Stimulated activated naive CD8-positive, alpha-beta T cell treated with anti-CD3 and anti-CD28 coated beads, Interleukin-15, Interleukin-2, amounts not matched to agents 100 ng/mL and 50 ng/mL, for 24 hours (primary cell): ENCODE measurements at regions not wholly inside any gene's neighbourhood (a gene's known extent, or its start where the extent isn't known, plus 50 kb on each side); places are given as distances from the start of the nearest gene placed in this dataset.
"Not testable (repeated sequence)": the region's sequence is repeated elsewhere in the genome, so short reads cannot be mapped to it uniquely, and the experiment has no call there.

ENCODE experiments used
- H3K27ac Mint-ChIP-seq: one replicate; pipeline ENCODE4 v1.8.0; 2021; ENCODE audit warnings: mild to moderate bottlenecking, mixed read lengths
- H3K27me3 Mint-ChIP-seq: one replicate; pipeline ENCODE4 v1.8.0; 2021; ENCODE audit warnings: mixed read lengths
- H3K36me3 Mint-ChIP-seq: one replicate; pipeline ENCODE4 v1.8.0; 2021; ENCODE audit warnings: low read depth, mixed read lengths
- H3K4me1 Mint-ChIP-seq: one replicate; pipeline ENCODE4 v1.8.0; 2021; ENCODE audit warnings: low read depth, mixed read lengths
- H3K4me3 Mint-ChIP-seq: one replicate; pipeline ENCODE4 v1.8.0; 2021; ENCODE audit warnings: mild to moderate bottlenecking, mixed read lengths
- H3K9me3 Mint-ChIP-seq: one replicate; pipeline ENCODE4 v1.8.0; 2021; ENCODE audit warnings: mixed read lengths

- H3K27ac Mint-ChIP-seq, result no peak overlapping the region
- no peaks in the 10 kb centered on the region for H3K9me3 Mint-ChIP-seq
- H3K27me3 Mint-ChIP-seq, result no peaks in the 10 kb centered on the region
- H3K4me1 Mint-ChIP-seq, result no peaks in the 10 kb centered on the region
- no peak overlapping the region for H3K4me3 Mint-ChIP-seq
- no peaks in the 10 kb centered on the region for H3K36me3 Mint-ChIP-seq
Measured at GRCh38 chr16:65315081-65315780, 193.4 kb upstream of the CDH11 start.

GRCh38 chr16:65314627-65315008 is 192.8 kb upstream of the CDH11 start:
- Mint-ChIP-seq H3K36me3 (no peaks in the 10 kb centered on the region), H3K9me3 (no peaks in the 10 kb centered on the region), H3K4me3 (no peak overlapping the region), H3K4me1 (no peaks in the 10 kb centered on the region), H3K27ac (no peak overlapping the region), H3K27me3 (no peaks in the 10 kb centered on the region)

GRCh38 chr16:65313936-65314626 is 192.2 kb upstream of the CDH11 start:
- Mint-ChIP-seq H3K27ac (no peak overlapping the region), H3K9me3 (no peaks in the 10 kb centered on the region), H3K36me3 (no peaks in the 10 kb centered on the region), H3K4me3 (no peak overlapping the region), H3K27me3 (no peaks in the 10 kb centered on the region), H3K4me1 (no peaks in the 10 kb centered on the region)

DNA sequence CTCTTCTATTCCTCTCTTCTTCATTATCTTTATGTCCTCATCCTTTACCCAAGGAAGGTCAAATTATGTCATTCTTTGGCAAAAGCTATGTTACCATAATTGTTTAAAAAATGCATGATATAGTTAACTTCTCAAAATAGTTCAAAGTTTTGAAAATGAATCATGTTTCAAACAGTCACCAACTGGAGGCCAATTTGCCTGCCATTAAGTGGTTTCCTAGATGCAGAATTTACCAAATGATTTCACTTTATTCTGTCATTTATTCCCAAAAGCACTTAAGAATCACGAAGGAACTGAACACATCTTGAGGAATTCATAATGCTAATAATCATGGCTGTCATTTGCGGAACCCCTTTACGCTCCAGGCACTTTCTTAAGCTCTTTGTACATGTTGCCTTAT is 190.9 kb upstream of the CDH11 start:
- H3K36me3 Mint-ChIP-seq, result no peaks in the 10 kb centered on the region
- no peaks in the 10 kb centered on the region for H3K4me1 Mint-ChIP-seq
- no peaks in the 10 kb centered on the region for H3K27me3 Mint-ChIP-seq
- no peak overlapping the region for H3K27ac Mint-ChIP-seq
- no peaks in the 10 kb centered on the region for H3K9me3 Mint-ChIP-seq
- H3K4me3 Mint-ChIP-seq, result no peak overlapping the region

DNA sequence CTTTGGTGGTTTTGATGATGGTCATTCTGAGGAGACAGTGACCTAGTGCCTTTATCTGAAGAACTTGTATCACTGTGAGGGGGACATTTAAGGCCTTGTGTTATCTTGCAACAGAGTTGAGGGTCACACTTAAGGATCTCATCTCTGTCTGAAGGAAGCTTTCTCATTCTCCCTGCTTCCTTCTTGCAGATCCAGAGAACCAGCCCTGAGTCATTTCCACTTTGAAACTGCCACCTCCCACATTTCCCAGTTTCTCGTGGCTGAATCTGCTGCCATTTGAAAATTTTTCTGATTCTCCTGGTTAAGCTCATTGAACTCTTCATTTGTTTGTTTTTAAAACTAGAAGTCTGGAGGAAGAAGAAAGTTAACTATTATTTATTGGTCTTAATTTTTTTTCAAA is 190.2 kb upstream of the CDH11 start:
- Mint-ChIP-seq H3K27ac (no peak overlapping the region), H3K9me3 (no peaks in the 10 kb centered on the region), H3K27me3 (no peaks in the 10 kb centered on the region), H3K36me3 (no peaks in the 10 kb centered on the region), H3K4me3 (no peak overlapping the region), H3K4me1 (no peaks in the 10 kb centered on the region)

GRCh38 chr16:65310491-65310890 is 188.6 kb upstream of the CDH11 start:
- H3K9me3 Mint-ChIP-seq, H3K4me1 Mint-ChIP-seq, H3K36me3 Mint-ChIP-seq, H3K27me3 Mint-ChIP-seq, H3K27ac Mint-ChIP-seq, H3K4me3 Mint-ChIP-seq: not testable (repeated sequence)

DNA sequence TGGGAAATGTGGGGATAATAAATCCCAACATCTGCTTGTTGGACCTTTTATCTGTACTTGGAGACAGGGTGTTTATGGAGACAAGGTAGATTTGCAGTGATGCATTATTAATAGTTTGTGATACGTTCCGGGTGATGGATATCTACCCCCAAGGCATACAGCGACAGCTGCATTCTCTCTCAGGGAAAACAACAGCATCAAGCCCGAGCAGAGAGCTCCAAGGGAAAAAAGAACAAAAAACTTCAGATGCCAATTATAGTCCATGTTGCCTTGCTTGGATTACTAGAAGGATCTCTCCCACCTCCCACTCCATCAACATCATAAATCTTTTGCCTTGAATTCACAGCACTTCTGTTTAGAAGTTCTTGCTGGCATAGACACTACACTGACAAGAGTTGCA is 187.5 kb upstream of the CDH11 start:
- H3K36me3 Mint-ChIP-seq, result no peaks in the 10 kb centered on the region
- no peaks in the 10 kb centered on the region for H3K4me1 Mint-ChIP-seq
- no peak overlapping the region for H3K27ac Mint-ChIP-seq
- no peaks in the 10 kb centered on the region for H3K27me3 Mint-ChIP-seq
- H3K4me3 Mint-ChIP-seq, result no peak overlapping the region
- H3K9me3 Mint-ChIP-seq, result no peaks in the 10 kb centered on the region

GRCh38 chr16:65308506-65308905 is 186.6 kb upstream of the CDH11 start:
- Mint-ChIP-seq H3K27ac (no peak overlapping the region), H3K36me3 (no peaks in the 10 kb centered on the region), H3K4me1 (no peaks in the 10 kb centered on the region), H3K27me3 (no peaks in the 10 kb centered on the region), H3K4me3 (no peak overlapping the region), H3K9me3 (no peaks in the 10 kb centered on the region)

- H3K27ac Mint-ChIP-seq, result no peak overlapping the region
- no peak overlapping the region for H3K4me3 Mint-ChIP-seq
- H3K4me1 Mint-ChIP-seq, result no peaks in the 10 kb centered on the region
Measured at GRCh38 chr16:65307286-65307685, 185.4 kb upstream of the CDH11 start.

DNA sequence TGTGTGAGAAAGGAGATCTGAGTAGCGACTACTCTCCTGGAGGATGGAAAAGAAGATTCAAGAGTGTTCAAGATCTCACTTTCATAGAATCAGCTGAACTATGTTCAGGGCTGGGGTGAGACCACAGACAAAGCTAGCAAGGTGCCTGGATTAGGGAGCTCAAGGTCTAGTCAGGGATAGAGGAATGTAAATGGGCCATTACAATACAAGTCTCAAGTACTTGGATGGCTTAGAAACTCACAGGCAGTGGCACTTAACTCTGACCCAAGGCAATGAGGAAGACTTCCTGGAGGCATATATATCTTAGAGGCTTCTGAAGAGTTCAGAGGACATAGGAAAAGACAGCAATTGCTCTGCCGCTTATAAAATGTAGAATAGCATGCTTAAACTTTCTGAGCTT is 184.9 kb upstream of the CDH11 start:
- peaks cover 5% of the 10 kb centered on the region for H3K9me3 Mint-ChIP-seq
- H3K4me3 Mint-ChIP-seq, result no peak overlapping the region
- no peaks in the 10 kb centered on the region for H3K27me3 Mint-ChIP-seq
- H3K36me3 Mint-ChIP-seq, result no peaks in the 10 kb centered on the region
- no peak overlapping the region for H3K27ac Mint-ChIP-seq
- no peaks in the 10 kb centered on the region for H3K4me1 Mint-ChIP-seq

More at GRCh38 chr16:65307286-65307685, 185.4 kb upstream of the CDH11 start:
- H3K9me3 Mint-ChIP-seq, result peaks cover 5% of the 10 kb centered on the region
- no peaks in the 10 kb centered on the region for H3K36me3 Mint-ChIP-seq
- H3K27me3 Mint-ChIP-seq, result no peaks in the 10 kb centered on the region

DNA sequence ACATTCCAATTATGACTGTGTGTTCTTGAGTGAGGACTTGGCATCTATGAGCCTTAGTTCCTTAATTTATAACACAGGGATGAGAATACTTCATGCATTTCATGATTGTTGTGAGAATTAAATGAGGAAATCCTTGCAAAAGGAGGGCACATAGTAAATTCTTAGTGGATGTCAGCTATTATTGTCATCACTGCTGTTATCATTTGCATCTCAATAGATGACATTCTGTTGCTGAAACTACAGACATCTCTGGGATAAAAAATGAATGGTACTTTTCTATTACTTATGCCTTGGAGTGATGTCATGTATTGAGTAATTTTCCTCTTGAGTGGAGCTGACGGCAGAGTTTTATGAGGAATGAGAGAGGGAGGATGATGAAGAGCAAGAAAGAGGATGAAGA is 184.4 kb upstream of the CDH11 start:
- H3K9me3 Mint-ChIP-seq, result peaks cover 5% of the 10 kb centered on the region
- H3K27me3 Mint-ChIP-seq, result no peaks in the 10 kb centered on the region
- H3K27ac Mint-ChIP-seq, result no peak overlapping the region
- H3K4me3 Mint-ChIP-seq, result no peak overlapping the region
- H3K36me3 Mint-ChIP-seq, result no peaks in the 10 kb centered on the region
- H3K4me1 Mint-ChIP-seq, result no peaks in the 10 kb centered on the region

DNA sequence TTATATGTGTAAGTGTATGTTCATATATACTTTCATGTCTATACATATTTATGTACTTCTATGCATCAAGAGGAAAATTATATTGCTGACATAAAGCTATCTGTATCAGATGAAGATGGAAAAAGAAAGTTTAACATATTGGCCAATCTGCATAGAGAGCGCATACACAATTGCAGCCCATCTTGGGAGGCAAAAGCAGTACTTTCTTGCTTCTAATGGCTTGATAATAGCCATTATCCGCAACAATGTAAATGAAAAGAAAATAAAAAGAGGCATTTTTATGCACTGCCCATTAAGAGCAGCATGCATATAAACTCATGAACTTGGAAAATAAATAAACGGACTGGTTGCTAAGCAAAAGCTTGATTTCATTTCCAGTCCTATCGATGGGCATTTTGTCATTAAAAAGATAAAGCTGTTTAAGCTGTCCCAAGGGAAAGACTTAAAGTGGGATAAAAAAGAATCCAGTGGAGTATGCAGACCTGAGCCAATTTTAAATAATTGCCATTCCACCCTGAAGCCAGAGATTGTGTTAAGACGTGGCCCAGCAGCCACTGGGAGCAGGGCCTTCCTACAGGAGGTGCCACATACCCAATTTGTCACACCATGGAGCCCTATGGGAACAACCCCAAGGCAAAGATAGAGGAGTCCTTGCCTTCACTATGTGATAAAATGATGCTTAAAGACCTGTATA is 183.6 kb upstream of the CDH11 start:
- no peaks in the 10 kb centered on the region for H3K27me3 Mint-ChIP-seq
- no peak overlapping the region for H3K27ac Mint-ChIP-seq
- no peaks in the 10 kb centered on the region for H3K4me1 Mint-ChIP-seq
- H3K4me3 Mint-ChIP-seq, result no peak overlapping the region
- no peaks in the 10 kb centered on the region for H3K36me3 Mint-ChIP-seq
- H3K9me3 Mint-ChIP-seq, result peaks cover 5% of the 10 kb centered on the region

GRCh38 chr16:65301029-65301428 is 179.2 kb upstream of the CDH11 start:
- Mint-ChIP-seq H3K27ac (no peak overlapping the region), H3K4me1 (no peaks in the 10 kb centered on the region), H3K4me3 (no peak overlapping the region), H3K36me3 (no peaks in the 10 kb centered on the region), H3K9me3 (peaks cover 5% of the 10 kb centered on the region), H3K27me3 (no peaks in the 10 kb centered on the region)

GRCh38 chr16:65297453-65297852 is 175.6 kb upstream of the CDH11 start:
- Mint-ChIP-seq H3K36me3 (no peaks in the 10 kb centered on the region), H3K9me3 (peaks cover 4% of the 10 kb centered on the region), H3K4me1 (no peaks in the 10 kb centered on the region), H3K27ac (no peak overlapping the region), H3K4me3 (no peak overlapping the region), H3K27me3 (no peaks in the 10 kb centered on the region)

DNA sequence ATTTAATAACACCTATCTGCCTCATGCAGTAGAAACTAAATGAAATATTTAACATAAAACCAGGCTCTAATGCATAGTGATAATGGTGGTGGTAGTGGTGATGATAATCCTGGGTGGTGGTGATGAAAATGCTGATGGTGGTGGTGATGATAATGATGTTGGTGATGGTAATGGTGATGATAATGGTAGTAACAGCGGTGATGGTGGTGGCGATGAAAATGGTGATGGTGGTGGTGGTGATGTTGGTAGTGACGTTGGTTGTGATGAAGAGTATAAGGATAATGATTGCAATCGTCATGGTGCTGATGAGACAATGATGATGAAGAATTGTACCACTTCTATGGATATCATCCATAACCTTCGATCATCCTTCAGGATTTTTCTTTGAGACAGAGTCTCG is 173.7 kb upstream of the CDH11 start:
- Mint-ChIP-seq H3K27ac (no peak overlapping the region), H3K36me3 (no peaks in the 10 kb centered on the region), H3K4me3 (no peak overlapping the region), H3K27me3 (no peaks in the 10 kb centered on the region), H3K4me1 (no peaks in the 10 kb centered on the region), H3K9me3 (peaks cover 4% of the 10 kb centered on the region)
